Right cardiac atrium (tissue), 5 donors: ENCODE measurements at regions not wholly inside any gene's neighbourhood (a gene's known extent, or its start where the extent isn't known, plus 50 kb on each side); places are given as distances from the start of the nearest gene placed in this dataset.

ENCODE experiments used
- ATAC-seq, 2 donors: fragments of 200-7000 bp; cut with Tn5 transposase; one replicate each; pipeline versions ENCODE4 v1.8.0 to v1.9.1; 2020; ENCODE audit warnings: moderate library complexity in 2 of 2, mild to moderate bottlenecking in 1 of 2
- DNase-seq, 3 donors: peaks; one replicate each; pipeline ENCODE4 v3.0.0-alpha.2; 2020
- H3K27ac ChIP-seq: one replicate; pipeline ENCODE4 v1.5.1; 2013; ENCODE audit warnings: mild to moderate bottlenecking, low read length, control low read depth, moderate library complexity
- H3K27me3 ChIP-seq: one replicate; pipeline ENCODE4 v1.6.1; 2013; ENCODE audit not compliant: control insufficient read depth, insufficient read depth
- H3K4me1 ChIP-seq: one replicate; pipeline ENCODE4 v1.6.1; 2013; ENCODE audit warnings: low read length; ENCODE audit not compliant: control insufficient read depth, insufficient read depth
- H3K4me3 ChIP-seq: one replicate; pipeline ENCODE4 v1.5.1; 2013; ENCODE audit warnings: low read length, control low read depth
- H3K9me3 ChIP-seq: one replicate; pipeline ENCODE4 v1.6.1; 2013; ENCODE audit warnings: low read length; ENCODE audit not compliant: control insufficient read depth
- WGBS: extraction: QIAGEN DNeasy Blood & Tissue Kit; methylation state at CpG from one replicate; pipeline ENCODE4 v1.1.7; 2013; 5-methylcytosine and 5-hydroxymethylcytosine counted together
- intact Hi-C, 4 donors: fragments of 100-400 bp; cut with DNase I; formaldehyde crosslinking; loops; one replicate each; pipeline versions ENCODE4 v1.11.0 to v1.14.0; 2022 to 2023
- donor health status: healthy with polysubstance abuse.
- donor health status: DM: no; HTN: yes; CAD: no.
- donor health status: DM: no; HTN: no; CAD: no.
- donor health status: DM: no; HTN: yes; CAD: no; lungs with severe emphysema.
- donor health status: DM: yes; HTN: yes; CAD: no.

DNA sequence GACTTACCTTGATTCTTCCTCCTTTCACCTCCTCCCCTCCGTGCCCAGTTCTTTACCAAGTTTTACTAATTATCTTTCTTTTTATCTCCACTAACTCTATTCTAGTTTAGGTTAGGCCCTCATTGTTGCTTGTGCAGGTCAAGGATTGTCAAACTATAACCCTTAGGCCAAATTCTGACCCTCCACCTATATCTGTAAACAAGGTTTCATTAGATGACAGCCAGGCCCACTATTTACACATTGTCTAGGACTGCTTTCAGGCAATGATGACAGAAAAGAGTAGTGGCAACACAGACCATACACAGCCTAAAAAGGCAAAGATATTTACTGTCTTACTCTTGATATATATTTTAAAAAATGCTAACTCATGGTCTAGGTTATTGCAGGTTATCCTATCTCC lies 212.0 kb downstream of the RAD51AP2 start:
- no peaks in the 10 kb centered on the region for H3K9me3 ChIP-seq
- 91% methylated on average over 1 of the region's 1 CpG for WGBS
- no peak overlapping the region for H3K27ac ChIP-seq
- H3K27me3 ChIP-seq, result no peaks in the 10 kb centered on the region
- intact Hi-C loops, result loop anchor here in 2 of 4 donors (10.0 kb wide), 1 partner anchor 531 kb away; no protein-coding TSS in a partner anchor
- DNase-seq (no peak), ATAC-seq (no peak)
- no peaks in the 10 kb centered on the region for H3K4me1 ChIP-seq
- H3K4me3 ChIP-seq, result no peak overlapping the region

GRCh38 chr2:17303521-17303920 lies 214.7 kb downstream of the RAD51AP2 start:
- Histone ChIP-seq H3K9me3 (no peaks in the 10 kb centered on the region), H3K4me3 (no peak overlapping the region), H3K27me3 (no peaks in the 10 kb centered on the region), H3K4me1 (no peaks in the 10 kb centered on the region), H3K27ac (no peak overlapping the region)
- ATAC-seq, result no peak
- WGBS, result 54% methylated on average over 2 of the region's 2 CpGs
- DNase-seq, result no peak
- intact Hi-C loops, result loop anchor here in 2 of 4 donors (10.0 kb wide), 1 partner anchor 529 kb away; no protein-coding TSS in a partner anchor

- DNase-seq (no peak), ATAC-seq (no peak)
- Histone ChIP-seq H3K9me3 (no peaks in the 10 kb centered on the region), H3K4me1 (no peaks in the 10 kb centered on the region), H3K27ac (no peak overlapping the region), H3K4me3 (no peak overlapping the region), H3K27me3 (no peaks in the 10 kb centered on the region)
- 84% methylated on average over 4 of the region's 4 CpGs for WGBS
- intact Hi-C loops, result loop anchor here in 2 of 4 donors (10.0 kb wide), 1 partner anchor 528 kb away; no protein-coding TSS in a partner anchor
Measured at GRCh38 chr2:17303054-17303453, 215.2 kb downstream of the RAD51AP2 start.

DNA sequence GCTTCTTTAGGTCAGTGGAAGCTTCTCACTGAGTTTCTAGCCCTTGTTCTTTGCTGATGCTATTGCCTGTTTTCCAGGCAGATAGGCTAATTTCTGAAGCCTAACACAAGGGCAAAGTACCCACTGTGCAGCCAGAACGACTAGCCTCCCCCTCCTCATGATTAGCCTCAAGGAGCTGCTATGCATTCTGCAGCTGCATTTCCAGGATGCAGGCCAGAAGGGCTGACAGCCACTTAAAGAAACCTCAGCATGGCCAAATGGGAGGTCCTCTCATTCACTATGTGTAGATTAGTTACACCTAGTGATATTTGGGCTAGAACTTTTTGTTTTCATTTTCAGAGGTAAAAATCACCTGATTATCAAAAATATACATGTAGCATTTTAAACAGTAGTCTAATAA lies 216.0 kb downstream of the RAD51AP2 start:
- H3K27me3 ChIP-seq, result no peaks in the 10 kb centered on the region
- no peak overlapping the region for H3K4me3 ChIP-seq
- no peaks in the 10 kb centered on the region for H3K9me3 ChIP-seq
- DNase-seq (no peak), ATAC-seq (no peak)
- no peaks in the 10 kb centered on the region for H3K4me1 ChIP-seq
- H3K27ac ChIP-seq, result no peak overlapping the region
- intact Hi-C loops, result loop anchor here in 2 of 4 donors (10.0 kb wide), 1 partner anchor 527 kb away; no protein-coding TSS in a partner anchor
- 2% methylated on average over 1 of the region's 1 CpG for whole genome bisulfite sequencing

- H3K27me3 ChIP-seq, result no peaks in the 10 kb centered on the region
- no peaks in the 10 kb centered on the region for H3K9me3 ChIP-seq
- DNase-seq (no peak), ATAC-seq (no peak)
- H3K4me3 ChIP-seq, result no peak overlapping the region
- intact Hi-C loops, result loop anchor here in 2 of 4 donors (10.0 kb wide), 1 partner anchor 527 kb away; no protein-coding TSS in a partner anchor
- H3K27ac ChIP-seq, result no peak overlapping the region
- WGBS, result 72% methylated on average over 2 of the region's 2 CpGs
- no peaks in the 10 kb centered on the region for H3K4me1 ChIP-seq
Measured at GRCh38 chr2:17301437-17301836, 216.8 kb downstream of the RAD51AP2 start.

DNA sequence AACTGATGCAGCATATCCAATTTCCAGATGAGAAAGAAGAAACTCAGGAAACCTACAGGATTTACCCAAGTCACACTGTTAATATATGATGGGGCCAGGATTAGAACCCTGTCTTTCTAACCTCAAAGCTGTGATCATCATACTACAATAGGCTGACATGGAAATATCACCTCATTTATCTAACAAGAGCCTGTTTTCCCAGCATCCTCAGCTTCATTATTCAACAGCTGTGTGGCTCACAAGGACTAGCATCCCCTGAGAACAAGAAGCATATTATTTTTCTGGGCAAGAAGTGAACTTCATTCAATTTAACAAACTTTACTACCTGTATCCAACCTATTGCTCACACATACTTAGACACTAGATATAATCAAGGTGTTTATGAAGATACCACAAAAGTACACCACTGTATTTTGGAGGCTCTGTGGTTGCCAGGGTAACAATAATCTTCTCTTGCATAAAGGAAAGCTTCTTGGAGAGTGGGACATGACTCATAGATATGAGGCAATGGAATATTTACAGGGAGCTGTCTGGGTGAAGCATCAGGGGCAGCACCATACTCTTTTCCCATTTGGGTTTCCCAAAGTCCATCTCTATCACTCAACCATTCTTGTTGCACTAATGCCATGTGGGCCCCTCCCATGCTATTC lies 218.2 kb downstream of the RAD51AP2 start:
- ATAC-seq (no peak), DNase-seq (no peak)
- Histone ChIP-seq H3K27ac (no peak overlapping the region), H3K4me3 (no peak overlapping the region), H3K27me3 (no peaks in the 10 kb centered on the region), H3K9me3 (no peaks in the 10 kb centered on the region), H3K4me1 (no peaks in the 10 kb centered on the region)
- intact Hi-C loops, result loop anchor here in 2 of 4 donors (10.0 kb wide), 1 partner anchor 525 kb away; no protein-coding TSS in a partner anchor

DNA sequence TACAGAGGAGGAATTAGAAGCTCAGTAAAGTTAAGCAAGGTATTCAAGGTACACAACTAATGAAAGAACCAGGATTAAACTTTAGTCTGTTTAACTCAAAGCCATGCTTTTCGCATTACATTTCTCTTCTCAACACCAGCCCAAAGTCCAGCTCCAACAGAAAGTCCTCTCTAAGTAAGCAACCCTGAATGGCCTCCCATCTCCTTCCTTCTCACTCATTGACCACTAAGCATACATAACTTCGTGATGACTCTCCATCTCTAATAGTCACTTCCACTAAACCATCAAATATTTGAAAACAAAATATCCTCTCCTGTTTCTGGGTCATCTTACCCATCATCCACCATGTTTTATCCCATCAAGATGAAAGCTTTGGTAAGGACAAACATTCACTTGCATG lies 219.8 kb downstream of the RAD51AP2 start:
- H3K9me3 ChIP-seq, result no peaks in the 10 kb centered on the region
- no peaks in the 10 kb centered on the region for H3K4me1 ChIP-seq
- no peak overlapping the region for H3K27ac ChIP-seq
- H3K4me3 ChIP-seq, result no peak overlapping the region
- intact Hi-C loops, result no loop called here
- DNase-seq (no peak), ATAC-seq (no peak)
- H3K27me3 ChIP-seq, result no peaks in the 10 kb centered on the region
- 88% methylated on average over 2 of the region's 2 CpGs for WGBS

DNA sequence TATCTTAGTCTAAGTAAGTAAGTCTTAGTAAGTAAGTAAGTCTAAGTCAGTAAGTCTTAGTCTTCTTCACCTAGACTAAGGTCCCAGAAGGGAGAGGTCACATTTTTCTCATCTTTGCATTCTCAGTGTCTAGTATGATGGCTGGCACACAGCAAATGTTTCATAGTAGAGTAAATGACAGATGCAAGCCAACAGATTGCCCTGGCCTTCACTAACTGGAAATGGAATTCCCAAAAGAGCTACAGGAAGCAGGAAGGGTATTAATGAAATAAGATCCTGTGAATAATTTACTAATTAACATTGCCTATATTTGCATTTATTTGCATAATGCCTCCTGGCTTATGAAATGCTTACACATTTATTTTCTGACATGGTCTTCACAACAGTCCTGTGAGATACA lies 221.6 kb downstream of the RAD51AP2 start:
- Histone ChIP-seq H3K4me1 (no peaks in the 10 kb centered on the region), H3K9me3 (no peaks in the 10 kb centered on the region), H3K27ac (no peak overlapping the region), H3K27me3 (no peaks in the 10 kb centered on the region), H3K4me3 (no peak overlapping the region)
- ATAC-seq, result no peak
- intact Hi-C loops, result no loop called here
- no peak for DNase-seq

GRCh38 chr2:17289669-17290068 lies 228.6 kb downstream of the RAD51AP2 start:
- Histone ChIP-seq H3K4me1 (no peaks in the 10 kb centered on the region), H3K27ac (no peak overlapping the region), H3K9me3 (no peaks in the 10 kb centered on the region), H3K27me3 (no peaks in the 10 kb centered on the region), H3K4me3 (no peak overlapping the region)
- no peak for DNase-seq
- intact Hi-C loops, result no loop called here
- 78% methylated on average over 3 of the region's 3 CpGs for WGBS
- ATAC-seq, result no peak

DNA sequence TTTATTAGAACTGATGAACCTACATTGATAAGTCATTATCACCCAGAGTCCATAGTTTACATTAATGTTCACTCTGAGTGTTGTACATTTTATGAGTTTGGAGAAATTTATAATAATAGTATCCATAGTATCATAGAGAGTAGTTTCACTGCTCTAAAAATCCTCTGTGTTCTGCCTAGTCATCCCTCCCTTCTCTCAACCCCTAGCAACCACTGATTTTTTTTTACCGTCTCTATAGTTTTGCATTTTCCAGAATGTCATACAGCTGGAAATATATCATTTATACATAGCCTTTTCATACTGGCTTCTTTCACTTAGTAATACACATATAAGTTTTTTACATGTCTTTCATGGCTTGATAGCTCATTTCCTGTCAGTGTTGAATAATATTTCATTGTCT lies 231.1 kb downstream of the RAD51AP2 start:
- Histone ChIP-seq H3K27me3 (no peaks in the 10 kb centered on the region), H3K9me3 (no peaks in the 10 kb centered on the region), H3K4me1 (no peaks in the 10 kb centered on the region), H3K4me3 (no peak overlapping the region), H3K27ac (no peak overlapping the region)
- no peak for ATAC-seq
- 68% methylated on average over 1 of the region's 1 CpG for WGBS
- DNase-seq, result no peak
- intact Hi-C loops, result no loop called here

- no peak overlapping the region for H3K27ac ChIP-seq
- intact Hi-C loops, result no loop called here
- no peak overlapping the region for H3K4me3 ChIP-seq
- H3K27me3 ChIP-seq, result no peaks in the 10 kb centered on the region
- no peaks in the 10 kb centered on the region for H3K9me3 ChIP-seq
- ATAC-seq (no peak), DNase-seq (no peak)
- 81% methylated on average over 5 of the region's 5 CpGs for WGBS
- H3K4me1 ChIP-seq, result no peaks in the 10 kb centered on the region
Measured at GRCh38 chr2:17282826-17283225, 235.4 kb downstream of the RAD51AP2 start.

- H3K9me3 ChIP-seq, result no peaks in the 10 kb centered on the region
- H3K4me1 ChIP-seq, result no peaks in the 10 kb centered on the region
- H3K27me3 ChIP-seq, result no peaks in the 10 kb centered on the region
- H3K4me3 ChIP-seq, result no peak overlapping the region
- intact Hi-C loops, result no loop called here
- 90% methylated on average over 1 of the region's 1 CpG for WGBS
- no peak overlapping the region for H3K27ac ChIP-seq
- no peak for DNase-seq
- no peak for ATAC-seq
Measured at GRCh38 chr2:17282245-17282644, 236.0 kb downstream of the RAD51AP2 start.
